Esophagus squamous epithelium (tissue), 5 donors: ENCODE measurements at regions not wholly inside any gene's neighbourhood (a gene's known extent, or its start where the extent isn't known, plus 50 kb on each side); places are given as distances from the start of the nearest gene placed in this dataset.

ENCODE experiments used
- DNase-seq: peaks from one replicate; lab custom pipeline; 2025; lab: John Stamatoyannopoulos, UW
- H3K27ac ChIP-seq, 4 donors: fragments of 200-600 bp; sonication (generic); one replicate each; pipeline ENCODE4 v1.5.1; 2016 to 2019; ENCODE audit warnings: mild to moderate bottlenecking in 1 of 4
- H3K27me3 ChIP-seq, 4 donors: fragments of 200-600 bp; sonication (generic); 1 replicate in 3 of 4; 2 replicates in 1 of 4; pipeline versions ENCODE4 v1.5.1 to v1.6.0; 2017 to 2021; ENCODE audit warnings: antibody characterized with exemption in 1 of 4
- H3K36me3 ChIP-seq, 3 donors: fragments of 200-600 bp; sonication (generic); one replicate each; pipeline ENCODE4 v1.5.1; 2016 to 2019
- H3K4me1 ChIP-seq, 3 donors: fragments of 200-600 bp; sonication (generic); one replicate each; pipeline ENCODE4 v1.5.1; 2017 to 2019
- H3K4me3 ChIP-seq, 4 donors: fragments of 200-600 bp; sonication (generic); 1 replicate in 3 of 4; 2 replicates in 1 of 4; pipeline ENCODE4 v1.5.1; 2016 to 2019; ENCODE audit warnings: mild to moderate bottlenecking in 2 of 4, moderate library complexity in 1 of 4
- H3K9me3 ChIP-seq, 3 donors: fragments of 200-600 bp; sonication (generic); one replicate each; pipeline ENCODE4 v1.5.1; 2016 to 2019
- CTCF ChIP-seq, 6 experiments: fragments of 450-650 bp in 4 of 6; fragments of 200-600 bp in 2 of 6; sonication (generic) in 2 of 6; IDR thresholded peaks; one replicate each; pipeline ENCODE4 v1.5.1; 2016 to 2019; ENCODE audit warnings: antibody characterized with exemption in 6 of 6, mild to moderate bottlenecking in 4 of 6, moderate library complexity in 4 of 6
- POLR2A ChIP-seq, 4 donors: fragments of 450-650 bp; IDR thresholded peaks; one replicate each; pipeline ENCODE4 v1.6.1; 2017; ENCODE audit warnings: antibody characterized with exemption in 4 of 4, mild to moderate bottlenecking in 4 of 4, moderate library complexity in 3 of 4
- WGBS, 2 donors: methylation state at CpG; one replicate each; pipeline ENCODE4 v1.1.5; 2018; 5-methylcytosine and 5-hydroxymethylcytosine counted together
- intact Hi-C: fragments of 100-400 bp; cut with DNase I; formaldehyde crosslinking; loops from one replicate; pipeline ENCODE4 v1.15.0; 2022
- donor health status: DM: yes; HTN: yes; CAD: no.

- Histone ChIP-seq H3K27me3 (no peaks in the 10 kb centered on the region), H3K27ac (no peak overlapping the region), H3K4me3 (no peak overlapping the region), H3K9me3 (no peaks in the 10 kb centered on the region), H3K4me1 (no peaks in the 10 kb centered on the region), H3K36me3 (no peaks in the 10 kb centered on the region)
- WGBS, 2 donors = 95 to 100% methylated on average over 1 of the region's 1 CpG
- DNase-seq = no peak
- no peak for TF ChIP-seq CTCF (IDR thresholded peaks at IDR 0.05)
- TF ChIP-seq POLR2A (IDR thresholded peaks at IDR 0.05) = no peak
- intact Hi-C loops = no loop called here
These were observed 134.3 kb upstream of the CARMIL1 start for GRCh38 chr6:25144919-25145318.

- H3K4me3 ChIP-seq = no peak overlapping the region
- TF ChIP-seq POLR2A (IDR thresholded peaks at IDR 0.05) = no peak
- no peak for TF ChIP-seq CTCF (IDR thresholded peaks at IDR 0.05)
- no peaks in the 10 kb centered on the region for H3K9me3 ChIP-seq
- H3K27me3 ChIP-seq = no peaks in the 10 kb centered on the region
- no peak overlapping the region for H3K27ac ChIP-seq
- H3K36me3 ChIP-seq = no peaks in the 10 kb centered on the region
- peaks cover 0 to 9% (median 0%) of the 10 kb centered on the region in 3 donors for H3K4me1 ChIP-seq
- intact Hi-C loops = no loop called here
- DNase-seq = no peak
These were observed 132.0 kb upstream of the CARMIL1 start for GRCh38 chr6:25147223-25147622.

GRCh38 chr6:25150031-25150430 lies 129.1 kb upstream of the CARMIL1 start:
- H3K4me3 ChIP-seq = no peak overlapping the region
- H3K27ac ChIP-seq = no peak overlapping the region
- WGBS, 2 donors = 80 to 81% methylated on average over 1 of the region's 1 CpG
- H3K36me3 ChIP-seq = no peaks in the 10 kb centered on the region
- no peak for TF ChIP-seq CTCF (IDR thresholded peaks at IDR 0.05)
- no peak for TF ChIP-seq POLR2A (IDR thresholded peaks at IDR 0.05)
- intact Hi-C loops = no loop called here
- H3K9me3 ChIP-seq = no peaks in the 10 kb centered on the region
- peaks cover 0 to 25% (median 0%) of the 10 kb centered on the region in 3 donors for H3K4me1 ChIP-seq
- H3K27me3 ChIP-seq = no peaks in the 10 kb centered on the region
- no peak for DNase-seq

- no peaks in the 10 kb centered on the region for H3K27me3 ChIP-seq
- no peaks in the 10 kb centered on the region for H3K9me3 ChIP-seq
- 78 to 81% methylated on average over 2 of the region's 2 CpGs for WGBS, 2 donors
- no peak overlapping the region for H3K27ac ChIP-seq
- DNase-seq = no peak
- no peak overlapping the region for H3K4me3 ChIP-seq
- intact Hi-C loops = no loop called here
- H3K4me1 ChIP-seq = peaks cover 0 to 33% (median 0%) of the 10 kb centered on the region in 3 donors
- no peaks in the 10 kb centered on the region for H3K36me3 ChIP-seq
- TF ChIP-seq CTCF (IDR thresholded peaks at IDR 0.05) (no peak), POLR2A (IDR thresholded peaks at IDR 0.05) (no peak)
These were observed 128.3 kb upstream of the CARMIL1 start for GRCh38 chr6:25150863-25151262.

- no peak overlapping the region for H3K27ac ChIP-seq
- H3K4me3 ChIP-seq = no peak overlapping the region
- peaks cover 0 to 7% (median 5%) of the 10 kb centered on the region in 3 donors for H3K9me3 ChIP-seq
- 92 to 94% methylated on average over 17 to 18 of the region's 21 CpGs for WGBS, 2 donors
- intact Hi-C loops = no loop called here
- H3K27me3 ChIP-seq = no peaks in the 10 kb centered on the region
- H3K4me1 ChIP-seq = peaks cover 0 to 38% (median 0%) of the 10 kb centered on the region in 3 donors
- no peak for TF ChIP-seq POLR2A (IDR thresholded peaks at IDR 0.05)
- TF ChIP-seq CTCF (IDR thresholded peaks at IDR 0.05) = no peak
- H3K36me3 ChIP-seq = no peaks in the 10 kb centered on the region
- DNase-seq = no peak
These were observed 126.1 kb upstream of the CARMIL1 start for GRCh38 chr6:25153079-25153478.
